Glomerular visceral epithelial cell (primary cell): ENCODE measurements at regions not wholly inside any gene's neighbourhood (a gene's known extent, or its start where the extent isn't known, plus 50 kb on each side); places are given as distances from the start of the nearest gene placed in this dataset.
"Not testable (repeated sequence)": the region's sequence is repeated elsewhere in the genome, so short reads cannot be mapped to it uniquely, and the experiment has no call there.

Source experiments
- DNase-seq: peaks from one replicate; pipeline ENCODE4 v3.0.0-alpha.2; 2016; ENCODE audit errors: extremely low spot score

DNA sequence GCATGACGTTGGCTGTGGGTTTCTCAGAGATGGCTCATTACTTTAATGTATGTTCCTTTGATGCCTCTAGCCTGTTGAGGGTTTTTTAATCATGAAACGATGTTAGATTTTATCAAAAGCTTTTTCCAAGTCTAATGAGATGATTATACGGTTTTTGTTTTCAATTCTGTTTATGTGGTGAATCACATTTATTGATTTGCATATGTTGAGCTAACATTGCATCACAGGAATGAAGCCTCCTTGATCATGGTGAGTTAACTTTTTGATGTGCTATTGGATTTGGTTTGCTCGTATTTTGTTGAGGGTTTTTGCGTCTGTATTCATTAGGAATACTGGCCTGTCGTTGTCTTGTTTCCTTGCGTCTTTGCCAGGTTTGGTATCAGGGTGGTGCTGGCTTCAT lies 52.3 kb upstream of the PTPN12 start:
- DNase-seq, result no peak

DNA sequence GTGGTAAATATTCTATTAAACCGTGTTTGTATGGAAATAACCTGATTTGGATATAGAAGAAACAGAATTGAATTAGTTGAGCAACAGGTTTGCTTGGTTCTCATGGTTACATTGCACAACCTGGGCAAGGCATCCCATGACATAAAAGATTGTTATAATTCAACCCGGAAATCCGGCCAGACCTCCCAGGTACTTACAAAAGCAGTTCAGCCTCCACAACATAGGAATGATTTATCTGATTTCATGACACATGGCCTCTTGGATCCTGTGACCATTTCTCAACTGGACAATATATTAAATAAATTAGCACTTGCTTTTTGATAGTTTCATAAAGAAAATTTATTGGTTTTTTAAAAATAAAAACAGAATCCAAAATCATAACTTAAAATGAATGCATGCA lies 55.1 kb upstream of the PTPN12 start:
- peak; percentile 53 for DNase-seq

DNA sequence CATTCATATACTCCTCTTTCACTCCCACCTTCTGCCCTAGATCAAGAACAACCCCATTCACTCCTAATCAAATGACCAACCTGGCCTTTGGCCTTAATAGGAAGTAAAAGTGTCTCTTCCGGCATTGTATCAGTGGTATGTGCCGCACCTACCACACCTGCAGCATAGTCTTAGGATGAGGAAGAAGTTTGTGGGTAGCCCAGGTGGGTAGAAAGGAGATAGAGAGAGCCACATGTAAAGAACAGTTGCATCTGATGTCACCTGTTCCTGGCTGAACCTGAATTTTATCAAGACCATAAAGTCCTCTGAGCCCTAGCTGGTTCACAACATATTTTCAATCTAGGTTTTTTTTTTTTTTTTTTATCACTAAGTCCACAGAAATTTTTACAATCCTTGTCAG lies 55.5 kb upstream of the PTPN12 start:
- DNase-seq, result no peak

DNA sequence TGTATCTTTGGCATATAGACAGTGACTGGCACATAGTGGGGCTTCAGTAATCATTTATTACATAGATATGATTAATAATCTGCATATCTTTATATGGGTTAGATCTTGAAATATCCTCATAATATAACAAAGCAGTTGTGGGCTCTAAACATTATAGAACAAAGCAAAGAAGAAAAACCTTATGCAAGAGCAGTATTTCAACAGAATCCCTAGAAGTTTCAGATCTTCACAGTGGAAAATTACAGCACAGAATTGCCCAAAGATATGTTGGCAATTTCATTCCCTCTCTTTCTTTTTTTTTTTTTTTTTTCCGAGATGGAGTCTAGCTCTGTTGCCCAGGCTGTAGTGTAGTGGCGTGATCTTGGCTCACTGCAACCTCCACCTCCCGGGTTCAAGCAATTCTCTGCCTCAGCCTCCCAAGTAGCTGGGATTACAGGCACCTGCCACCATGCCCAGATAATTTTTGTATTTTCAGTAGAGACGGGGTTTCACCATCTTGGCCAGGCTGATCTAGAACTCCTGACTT lies 56.9 kb upstream of the PTPN12 start:
- DNase-seq, result not testable (repeated sequence)

DNA sequence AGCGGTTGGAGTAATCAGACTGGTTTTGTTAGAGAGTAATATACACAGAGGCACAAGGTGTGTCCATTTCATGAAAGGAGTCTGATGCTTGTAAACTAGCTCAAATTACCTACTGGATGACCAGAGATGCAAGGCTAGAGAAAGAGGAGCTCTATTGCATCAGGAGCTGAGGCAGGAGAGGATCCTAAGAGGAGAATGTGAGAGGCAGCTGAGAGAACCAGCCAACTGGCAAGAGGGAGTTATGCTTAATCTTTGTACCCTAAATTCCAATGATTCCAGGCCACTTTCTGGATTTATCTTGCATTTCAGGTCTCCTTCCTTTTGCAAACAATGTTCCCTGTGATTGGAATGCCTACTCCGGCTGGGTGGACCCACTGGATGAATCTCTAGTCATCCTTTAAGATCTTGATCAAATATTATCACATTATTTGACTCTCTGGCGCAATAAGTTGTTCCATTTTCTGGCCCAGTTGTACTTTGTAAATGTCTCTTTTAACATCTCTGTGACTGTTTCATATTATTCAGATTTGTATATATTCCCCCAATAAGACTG lies 57.5 kb upstream of the PTPN12 start:
- no peak for DNase-seq

DNA sequence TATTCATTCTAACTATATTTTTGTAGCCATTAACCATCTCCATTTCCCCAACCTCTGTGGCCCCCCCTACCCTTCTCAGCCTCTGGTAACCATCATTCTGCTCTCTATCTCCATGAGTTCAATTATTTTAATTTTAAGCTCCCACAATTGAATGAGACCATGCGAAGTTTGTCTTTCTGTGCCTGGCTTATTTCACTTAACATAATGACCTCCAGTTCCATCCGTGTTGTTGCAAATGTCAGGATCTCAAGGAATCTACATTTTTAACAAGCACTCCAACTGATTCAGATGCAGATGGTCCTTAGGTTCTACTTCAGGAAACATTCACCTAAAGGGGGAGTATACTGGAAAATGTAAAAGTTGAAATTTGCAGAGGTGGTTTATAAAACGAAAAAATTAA lies 60.2 kb upstream of the PTPN12 start:
- no peak for DNase-seq

DNA sequence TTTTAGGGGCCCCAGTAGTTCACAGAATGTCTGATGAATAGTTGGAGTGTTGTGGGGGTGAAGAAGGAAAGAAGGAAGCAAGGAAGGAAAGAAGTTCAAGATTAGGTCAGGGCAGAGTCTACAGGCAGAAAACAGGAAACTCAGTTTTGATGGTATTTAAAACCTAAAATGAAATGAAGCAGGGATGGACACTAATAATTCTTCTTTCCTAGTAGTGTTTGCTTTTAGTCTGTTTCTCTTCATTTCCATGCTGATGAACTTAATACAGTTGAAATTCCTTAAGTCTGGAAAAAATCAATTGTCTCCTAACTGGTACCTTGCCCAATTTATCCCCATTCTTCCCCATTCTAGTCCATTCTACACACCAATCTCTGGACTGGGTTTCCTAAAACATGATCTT lies 59.0 kb upstream of the GSAP start:
- no peak for DNase-seq

DNA sequence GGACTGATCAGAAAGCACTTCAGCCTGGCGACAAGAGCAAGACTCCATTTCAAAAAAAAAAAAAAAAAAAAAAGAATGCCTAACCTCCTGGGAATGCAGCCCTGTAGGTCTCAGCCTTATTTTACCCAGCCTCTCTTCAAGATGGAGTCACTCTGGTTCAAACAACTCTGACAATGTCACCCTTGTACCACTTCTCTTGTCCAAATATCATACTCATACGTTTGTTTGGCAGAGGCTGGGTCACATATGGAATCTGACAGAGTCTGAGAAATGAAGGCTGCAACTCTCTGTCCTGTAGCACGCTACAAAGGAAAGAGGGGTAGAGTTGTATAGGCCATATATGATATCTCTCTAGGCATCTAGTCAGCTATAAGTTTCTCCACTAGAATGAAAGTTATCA lies 58.6 kb upstream of the GSAP start:
- no peak for DNase-seq

DNA sequence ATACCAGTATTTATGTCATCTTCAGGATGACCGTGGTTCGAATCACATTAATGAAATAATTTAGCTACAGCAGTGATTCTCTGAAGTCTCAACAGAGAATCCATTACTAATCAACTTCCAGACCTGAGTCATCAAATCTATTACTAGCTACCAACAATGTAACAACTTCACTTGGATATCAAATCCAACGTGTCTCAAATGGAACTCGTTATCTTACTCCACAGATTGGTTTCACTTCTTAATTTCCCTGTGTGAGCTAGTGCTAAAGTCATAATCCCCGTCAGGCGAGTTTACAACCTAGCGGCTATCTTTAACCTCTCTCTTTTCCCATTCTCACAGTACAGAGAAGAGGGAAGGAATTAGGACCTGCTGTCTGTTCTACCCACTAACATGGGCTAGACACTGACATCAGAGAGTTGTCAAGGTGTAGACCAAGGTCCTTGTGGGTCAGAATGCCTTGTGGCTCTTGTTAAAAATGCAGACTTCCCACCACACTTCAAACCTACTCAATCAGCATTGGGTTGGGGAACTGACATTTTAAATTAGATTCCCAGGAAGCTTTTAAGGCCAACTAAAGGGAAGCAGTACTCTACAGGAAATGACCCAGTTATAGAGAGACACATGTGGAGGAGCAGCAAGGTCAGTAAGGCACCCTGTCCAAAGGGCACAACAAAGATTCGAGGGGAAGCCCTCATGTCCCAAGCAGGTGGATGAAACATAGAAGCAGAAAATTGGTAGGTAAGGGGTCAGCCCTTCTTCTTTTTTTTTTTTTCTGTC lies 57.3 kb upstream of the GSAP start:
- DNase-seq, result no peak

DNA sequence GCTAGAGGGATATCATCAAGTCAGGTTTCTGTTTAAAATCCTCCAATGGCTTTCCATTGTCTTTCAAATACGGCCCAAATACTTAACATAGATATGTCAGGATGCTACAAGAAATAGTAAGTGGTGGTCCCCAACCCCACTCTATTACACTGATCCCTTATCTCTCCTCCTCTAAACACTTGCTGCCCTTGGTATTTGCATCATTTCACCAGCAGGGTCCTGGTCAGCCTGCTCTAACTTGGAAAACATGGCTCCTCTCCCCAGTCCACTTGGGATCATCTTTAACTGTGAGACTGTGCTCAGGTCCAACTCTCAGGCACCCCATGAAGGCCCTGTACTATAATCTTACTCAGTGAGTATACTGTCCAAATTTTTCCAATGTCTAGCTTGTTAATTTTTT lies 53.8 kb upstream of the GSAP start:
- DNase-seq, result no peak

DNA sequence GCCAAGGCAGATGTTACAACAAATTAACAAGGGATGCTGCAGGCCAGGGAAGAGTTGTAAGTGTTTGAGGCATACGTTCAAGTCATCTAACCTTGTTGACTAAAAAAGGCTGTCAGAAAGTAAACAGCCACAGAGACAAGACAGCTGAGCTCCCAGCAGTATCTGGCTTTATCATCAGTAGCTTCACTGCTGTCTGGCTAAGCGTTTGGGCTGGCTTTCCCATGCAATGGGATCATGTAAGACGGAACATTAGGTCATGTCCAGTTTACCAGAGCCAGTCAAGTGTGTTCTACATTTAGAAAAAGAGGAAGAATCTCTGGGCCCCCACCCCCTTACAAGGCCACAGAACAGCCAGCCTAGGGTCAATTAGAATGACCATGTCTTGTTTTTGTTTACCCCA lies 51.3 kb upstream of the GSAP start:
- no peak for DNase-seq

DNA sequence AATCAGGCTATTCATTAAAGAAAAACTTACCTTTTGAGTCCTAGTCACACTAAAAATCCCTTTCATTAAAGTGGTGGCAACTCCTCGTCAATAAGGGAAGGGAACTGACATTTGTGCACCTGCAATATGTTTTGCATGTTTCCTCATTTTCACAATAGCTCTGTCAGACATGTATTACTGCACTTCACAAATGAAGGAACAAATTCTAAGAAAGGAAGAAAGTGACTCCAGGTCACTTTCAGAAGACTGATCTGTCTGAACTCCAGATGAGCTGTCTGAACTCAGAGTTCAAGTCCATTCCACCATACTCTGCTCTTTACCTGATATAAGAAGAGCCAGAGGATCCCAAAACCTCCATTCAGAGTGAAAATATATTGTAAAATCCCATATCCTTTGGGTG lies 50.3 kb upstream of the GSAP start:
- DNase-seq, result no peak
